HG02840 (cell line): ENCODE measurements at regions not wholly inside any gene's neighbourhood (a gene's known extent, or its start where the extent isn't known, plus 50 kb on each side); places are given as distances from the start of the nearest gene placed in this dataset.
"Not testable (repeated sequence)": the region's sequence is repeated elsewhere in the genome, so short reads cannot be mapped to it uniquely, and the experiment has no call there.

Experiments
- ATAC-seq: cut with Tn5 transposase; IDR thresholded peaks from one replicate; pipeline ENCODE4 v1.9.1; 2021; ENCODE audit warnings: mild to moderate bottlenecking, moderate library complexity, moderate number of reproducible peaks; ENCODE audit not compliant: unreplicated experiment, low FRiP score

DNA sequence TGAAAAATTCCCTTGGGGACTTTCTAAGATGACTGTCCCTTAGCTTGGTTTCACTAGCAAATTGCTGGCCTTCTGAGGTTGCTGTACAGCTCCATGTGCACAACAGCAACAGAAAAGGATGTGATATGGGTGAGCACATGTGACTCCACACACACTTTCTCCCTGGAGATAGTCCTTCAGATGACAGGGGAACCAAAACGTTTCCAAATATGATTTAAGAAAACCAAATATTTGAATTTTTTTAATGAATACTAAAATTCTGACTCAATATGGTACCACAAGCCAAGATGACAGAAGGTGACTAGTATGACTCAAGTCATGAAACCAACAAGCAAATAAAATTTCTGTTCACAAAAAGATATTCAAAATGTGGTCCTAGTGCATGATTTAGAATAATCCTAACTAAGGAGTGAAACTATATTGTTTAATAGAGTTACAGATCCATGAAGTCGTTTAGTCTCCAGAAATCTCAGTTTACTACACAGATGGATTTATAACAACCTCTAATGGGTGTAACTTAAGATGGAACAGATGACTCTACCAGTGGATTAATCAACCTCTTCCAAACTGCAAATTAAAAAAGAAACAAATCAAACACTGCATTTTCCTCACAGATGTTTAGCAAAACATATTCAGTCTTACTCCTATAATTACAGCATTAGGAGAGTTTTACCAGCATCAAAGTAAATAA, 144.8 kb upstream of the PIK3R1 start:
- peak; percentile 95 for ATAC-seq

DNA sequence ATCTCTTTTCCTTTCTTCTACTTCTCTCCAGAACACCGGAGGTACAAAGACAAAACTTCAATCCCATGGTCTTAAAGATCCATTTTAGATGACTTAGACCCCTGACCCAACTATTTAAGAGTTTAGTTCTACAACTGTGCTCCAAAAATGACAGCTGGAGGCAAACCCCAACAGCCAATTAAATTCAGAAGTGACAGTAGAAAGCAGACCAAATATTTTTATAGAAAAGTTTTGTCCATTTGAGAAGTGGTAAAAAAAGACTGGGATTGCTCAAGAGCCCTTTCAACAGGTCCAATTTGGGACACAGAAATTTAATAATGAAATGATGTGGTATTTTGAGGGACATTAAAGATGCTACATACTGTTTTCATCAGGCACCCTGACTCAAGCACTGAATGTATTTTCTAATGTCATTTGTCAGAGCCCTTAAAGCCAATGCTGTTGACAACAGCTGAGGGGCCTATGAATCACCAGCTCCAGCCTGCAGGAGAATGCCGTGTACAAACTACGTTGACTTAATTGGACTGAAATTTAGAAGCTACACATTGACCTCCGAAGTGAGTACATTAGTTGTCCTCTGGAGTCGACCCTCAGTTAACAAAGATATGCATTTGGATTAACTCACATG, 147.5 kb upstream of the PIK3R1 start:
- no peak for ATAC-seq

DNA sequence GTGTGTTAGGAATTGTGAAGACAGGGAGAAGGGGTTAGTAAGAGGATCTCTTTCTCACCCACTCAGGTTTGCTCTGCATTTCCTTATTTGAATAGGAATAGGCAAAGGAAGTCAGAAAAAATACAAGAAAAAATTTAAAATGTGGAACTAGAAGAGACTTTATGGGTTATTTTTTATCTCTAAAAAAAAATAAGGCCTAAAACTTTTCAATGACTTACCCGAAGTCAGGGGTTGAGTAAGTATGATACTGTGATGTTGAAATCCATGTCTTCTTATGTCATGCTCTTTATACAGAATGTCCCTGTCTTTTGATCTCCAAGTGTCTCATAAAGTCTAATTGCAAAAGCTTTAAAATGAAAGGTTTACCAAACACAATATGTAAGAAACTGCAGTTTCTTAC, 148.3 kb upstream of the PIK3R1 start:
- ATAC-seq: no peak

DNA sequence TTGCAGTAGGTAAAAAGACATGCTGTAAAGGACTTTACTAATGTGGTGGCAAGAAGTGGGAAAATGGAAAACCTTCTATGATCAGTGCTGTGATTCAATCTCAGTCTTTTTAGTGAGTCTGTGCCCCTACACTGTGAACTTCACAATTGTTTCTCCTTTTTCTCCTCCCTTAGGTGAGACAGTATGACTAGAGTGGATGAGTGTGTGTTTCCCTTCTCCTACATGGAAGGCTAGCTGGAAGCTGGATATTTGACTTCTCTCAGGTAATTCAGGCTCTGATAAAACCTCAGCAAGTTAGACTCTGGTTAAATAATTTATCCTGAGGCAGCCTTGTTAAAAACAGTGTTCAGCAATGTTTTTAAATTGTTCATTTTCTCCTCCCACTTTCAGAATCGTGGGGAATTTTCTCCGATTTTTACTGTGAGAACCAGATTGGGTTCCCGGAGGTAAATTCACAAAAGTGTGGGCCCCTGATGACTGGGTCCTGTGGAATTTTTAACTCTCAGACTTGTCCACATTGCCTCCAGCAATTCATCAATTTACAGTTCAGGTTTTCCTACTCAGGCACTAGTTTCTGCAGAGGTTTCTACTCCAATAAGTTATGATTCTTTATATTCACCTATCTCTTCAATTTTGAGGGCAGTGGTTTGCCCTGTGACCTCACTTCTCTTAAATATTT, 149.1 kb upstream of the PIK3R1 start:
- ATAC-seq: no peak

DNA sequence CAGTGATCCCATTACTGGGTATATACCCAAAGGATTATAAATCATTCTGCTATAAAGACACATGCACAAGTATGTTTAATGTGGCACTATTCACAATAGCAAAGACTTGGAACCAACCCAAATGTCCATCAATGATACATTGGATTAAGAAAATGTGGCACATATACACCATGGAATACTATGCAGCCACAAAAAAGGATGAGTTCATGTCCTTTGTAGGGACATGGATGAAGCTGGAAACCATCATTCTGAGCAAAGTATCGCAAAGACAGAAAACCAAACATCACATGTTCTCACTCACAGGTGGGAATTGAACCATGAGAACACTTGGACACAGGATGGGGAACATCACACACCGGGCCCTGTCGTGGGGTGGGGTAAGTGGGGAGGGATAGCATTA, 150.2 kb upstream of the PIK3R1 start:
- not testable (repeated sequence) for ATAC-seq

DNA sequence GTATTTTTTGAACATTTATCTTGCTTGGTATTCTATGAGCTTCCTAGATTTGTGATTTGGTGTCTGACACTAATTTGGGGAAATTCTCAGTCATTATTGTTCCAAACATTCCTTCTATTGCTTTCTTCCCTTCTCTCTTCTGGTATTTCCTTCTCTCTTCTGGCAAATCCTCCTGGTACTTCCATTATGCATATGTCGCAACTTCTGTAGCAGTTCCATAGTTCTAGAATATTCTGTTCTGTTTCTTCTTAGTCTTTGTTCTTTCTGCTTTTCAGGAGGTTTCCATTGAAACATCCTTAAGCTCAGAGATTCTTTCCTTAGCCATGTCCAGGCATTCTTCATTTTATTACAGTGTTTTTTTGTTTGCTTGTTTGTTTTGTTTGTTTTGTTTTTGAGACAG, 155.2 kb upstream of the PIK3R1 start:
- no peak for ATAC-seq

DNA sequence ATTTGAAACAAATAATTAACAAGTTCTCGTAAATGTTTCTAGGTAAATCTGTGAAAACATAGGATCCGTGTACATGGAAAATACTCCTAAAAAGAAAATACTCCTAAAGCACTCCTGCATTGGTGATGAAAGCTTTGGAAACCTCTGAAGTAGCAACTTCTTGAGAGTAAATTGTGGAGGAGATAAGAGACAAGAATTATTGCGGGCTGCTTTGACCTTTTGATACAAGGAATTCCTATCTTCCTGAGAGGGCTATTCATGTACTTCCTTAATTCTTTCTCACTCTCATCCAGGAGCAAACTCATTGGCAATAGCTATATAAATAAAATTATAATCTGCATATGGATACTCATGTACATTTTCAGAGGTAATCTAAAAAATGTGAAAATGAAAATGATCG, 158.4 kb upstream of the PIK3R1 start:
- ATAC-seq: no peak

DNA sequence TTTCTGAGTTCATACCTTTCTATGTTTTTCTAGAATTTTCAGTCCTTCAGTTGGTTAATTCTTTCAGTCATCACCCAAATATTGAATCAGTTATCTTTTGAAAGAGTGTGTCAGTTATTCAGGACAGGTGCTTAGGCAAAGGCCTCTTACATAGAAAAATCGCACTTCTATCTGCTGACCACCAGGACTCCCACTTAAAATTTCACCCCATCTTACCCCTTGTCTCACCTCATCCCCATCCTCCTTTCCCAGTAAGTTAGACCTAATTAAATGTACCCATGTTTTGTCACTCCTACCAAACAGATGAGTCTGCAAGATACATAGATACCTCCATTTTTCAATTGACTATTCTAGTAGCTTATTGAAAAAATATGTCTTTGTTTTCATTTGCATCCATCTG, 159.9 kb upstream of the PIK3R1 start:
- ATAC-seq: no peak

DNA sequence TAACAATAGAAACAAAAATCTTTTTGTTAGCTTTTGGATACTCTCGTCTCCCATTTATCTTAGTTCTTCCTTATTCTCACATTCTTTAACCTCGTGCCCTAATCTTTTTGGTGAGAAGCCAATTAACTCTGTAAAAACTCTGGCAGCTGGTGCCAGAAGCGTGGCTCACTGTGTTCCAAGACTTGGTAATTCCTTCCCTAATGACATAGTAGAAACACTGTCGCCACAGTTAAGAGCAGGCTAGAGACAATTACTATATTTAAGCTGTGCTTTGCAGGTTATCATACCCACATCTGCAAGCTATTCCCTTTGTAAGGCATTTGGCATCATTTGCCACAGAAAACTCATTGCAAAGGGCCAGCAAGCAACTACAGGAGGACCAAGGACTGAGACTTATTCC, 160.9 kb upstream of the PIK3R1 start:
- ATAC-seq: no peak

DNA sequence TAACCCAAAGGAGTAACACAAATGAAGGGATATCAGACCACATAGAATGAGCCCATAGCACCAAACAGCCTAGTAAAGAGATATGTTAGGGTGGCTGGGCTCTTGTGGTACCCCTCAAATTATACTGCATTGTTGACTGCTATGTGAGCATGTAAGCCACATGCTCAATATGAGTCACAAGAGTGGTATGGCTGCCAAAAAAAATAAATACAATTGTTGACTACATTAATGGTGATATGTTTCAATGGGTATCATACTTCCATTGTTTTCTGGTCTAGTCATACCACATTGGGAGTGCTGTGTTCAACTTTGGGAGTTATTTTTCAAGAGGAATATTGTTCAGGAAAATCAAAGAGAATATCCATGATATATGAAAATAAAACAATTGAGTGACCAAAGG, 162.4 kb upstream of the PIK3R1 start:
- ATAC-seq: no peak

DNA sequence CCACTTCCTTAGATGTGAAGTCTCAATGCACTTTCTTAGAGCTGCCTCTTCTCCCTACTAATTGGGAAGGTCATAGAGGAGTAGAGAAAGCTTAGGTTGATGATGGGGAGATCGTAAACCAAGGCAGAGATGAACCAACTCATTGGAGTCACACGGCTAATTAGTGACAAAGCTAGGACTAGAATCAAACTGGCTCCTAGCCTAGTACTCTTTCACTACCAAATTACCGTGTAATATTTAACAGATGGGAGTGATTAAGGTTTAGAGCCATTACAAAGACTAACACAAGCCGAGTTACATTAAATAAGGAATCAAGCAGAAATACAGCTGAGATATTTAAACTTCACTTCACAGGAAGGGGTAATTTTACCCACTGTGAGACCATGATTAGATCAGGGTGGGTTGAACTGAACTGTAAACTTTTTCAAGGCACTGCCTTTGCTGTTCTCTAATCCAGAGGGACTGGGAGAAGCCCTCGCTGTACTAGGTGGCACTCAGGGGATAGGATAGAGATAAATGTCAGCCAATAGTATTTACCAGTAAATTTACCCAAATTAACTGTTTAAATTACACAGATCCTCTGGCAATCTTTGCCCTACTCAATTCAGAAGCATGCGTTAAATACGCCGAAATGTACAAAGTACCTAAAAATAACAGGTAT, 166.4 kb upstream of the PIK3R1 start:
- ATAC-seq: no peak

DNA sequence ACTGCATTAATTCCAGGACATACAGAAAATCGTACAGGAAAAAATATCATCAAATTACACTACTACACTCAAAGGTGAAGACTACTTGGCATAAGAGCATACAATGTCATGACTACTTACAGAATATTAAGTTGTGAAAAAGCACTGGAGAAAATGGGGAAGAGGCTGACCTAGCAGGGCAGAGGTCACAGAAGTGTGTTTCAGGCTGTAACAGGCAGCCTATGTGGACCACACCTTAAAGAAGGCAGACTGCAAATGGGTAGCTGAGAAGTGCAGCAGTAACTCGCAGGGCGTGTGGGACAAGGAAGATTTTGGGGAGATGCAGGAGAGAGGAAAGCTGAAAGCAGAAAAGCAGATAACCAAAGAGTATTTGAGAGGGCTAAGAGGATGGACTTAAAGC, 167.0 kb upstream of the PIK3R1 start:
- no peak for ATAC-seq

DNA sequence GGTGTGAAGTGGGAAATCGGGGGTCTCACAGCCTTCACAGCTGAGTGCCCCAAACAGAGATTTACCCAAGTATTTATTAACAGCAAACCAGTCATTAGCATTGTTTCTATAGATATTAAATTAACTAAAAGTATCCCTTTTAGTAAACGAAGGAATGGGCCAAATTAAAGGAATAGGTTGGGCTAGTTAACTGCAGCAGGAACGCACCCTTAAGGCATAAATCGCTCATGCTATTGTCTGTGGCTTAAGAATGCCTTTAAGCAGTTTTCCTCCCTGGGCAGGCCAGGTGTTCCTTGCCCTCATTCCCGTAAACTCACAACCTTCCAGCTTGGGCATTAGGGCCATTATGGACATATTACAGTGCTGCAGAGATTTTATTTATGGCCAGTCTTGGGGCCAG, 167.5 kb upstream of the PIK3R1 start:
- ATAC-seq: not testable (repeated sequence)

DNA sequence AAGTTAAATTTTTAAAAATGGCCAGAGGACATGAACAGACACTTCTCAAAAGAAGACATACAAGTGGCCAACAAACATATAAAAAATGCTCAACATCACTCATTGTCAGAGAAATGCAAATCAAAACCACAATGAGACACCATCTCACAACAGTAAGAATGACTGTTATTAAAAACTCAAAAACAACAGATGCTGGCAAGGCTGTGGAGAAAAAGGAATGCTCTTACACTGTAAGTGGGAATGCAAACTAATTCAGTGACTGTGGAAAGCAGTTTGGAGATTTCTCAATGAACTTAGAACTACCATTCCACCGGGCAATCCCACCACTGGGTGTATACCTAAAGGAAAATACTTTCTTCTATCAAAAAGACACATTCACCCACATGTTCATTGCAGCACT, 168.5 kb upstream of the PIK3R1 start:
- no peak for ATAC-seq

DNA sequence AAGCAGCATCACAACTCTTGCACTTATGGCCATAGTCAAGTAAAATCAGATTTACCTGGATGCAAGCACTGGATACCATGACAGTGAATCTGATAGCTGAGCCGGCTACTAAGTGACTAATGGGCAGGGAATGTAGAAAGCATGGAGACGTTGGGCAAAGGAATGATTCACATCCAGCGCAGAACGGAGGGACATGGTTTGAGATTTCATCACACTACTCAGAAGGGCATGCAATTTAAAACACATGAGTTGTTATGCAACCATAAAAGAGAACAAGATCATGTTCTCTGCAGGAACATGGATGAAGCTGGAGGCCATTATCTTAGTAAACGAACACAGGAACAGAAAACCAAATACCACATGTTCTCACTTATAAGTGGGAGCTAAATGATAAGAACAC, 169.1 kb upstream of the PIK3R1 start:
- no peak for ATAC-seq

DNA sequence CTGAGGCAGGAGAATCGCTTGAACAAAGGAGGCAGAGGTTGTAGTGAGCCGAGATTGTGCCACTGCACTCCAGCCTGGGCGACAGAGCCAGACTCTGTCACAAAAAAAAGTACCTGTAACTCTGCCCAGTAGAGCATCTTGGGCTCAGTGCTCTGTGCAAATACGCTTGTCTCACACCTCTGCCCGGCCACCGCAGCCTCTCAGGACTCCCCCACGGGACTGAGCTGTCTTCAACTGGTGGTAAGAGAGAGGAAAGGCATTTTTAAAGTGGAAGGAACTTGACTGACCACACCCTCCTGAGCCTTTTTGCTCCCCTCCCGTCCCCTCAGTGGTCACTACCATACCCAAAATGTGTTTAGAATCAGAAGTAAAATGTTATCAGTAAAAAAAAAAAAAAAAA, 174.3 kb upstream of the PIK3R1 start:
- ATAC-seq: peak; percentile 95

DNA sequence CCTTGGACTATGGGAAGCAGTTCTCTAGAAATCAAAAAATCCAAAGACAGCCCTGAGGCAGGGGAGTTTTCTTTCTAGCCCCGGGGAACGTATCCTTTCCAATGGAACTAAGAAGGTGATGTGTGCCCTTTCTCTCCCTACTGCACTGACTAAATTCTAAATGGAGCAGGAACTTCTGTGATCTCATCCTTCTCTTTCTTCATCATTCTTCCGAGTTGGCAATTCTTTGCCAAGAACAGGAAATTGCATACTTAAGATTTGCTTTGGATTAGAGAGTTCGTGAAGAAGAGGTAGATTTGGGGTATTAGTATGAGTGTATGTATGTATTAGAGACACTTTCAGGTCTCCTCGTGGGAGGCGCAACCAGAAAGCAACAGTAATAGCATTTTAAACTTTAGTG, 178.0 kb upstream of the PIK3R1 start:
- ATAC-seq: no peak

DNA sequence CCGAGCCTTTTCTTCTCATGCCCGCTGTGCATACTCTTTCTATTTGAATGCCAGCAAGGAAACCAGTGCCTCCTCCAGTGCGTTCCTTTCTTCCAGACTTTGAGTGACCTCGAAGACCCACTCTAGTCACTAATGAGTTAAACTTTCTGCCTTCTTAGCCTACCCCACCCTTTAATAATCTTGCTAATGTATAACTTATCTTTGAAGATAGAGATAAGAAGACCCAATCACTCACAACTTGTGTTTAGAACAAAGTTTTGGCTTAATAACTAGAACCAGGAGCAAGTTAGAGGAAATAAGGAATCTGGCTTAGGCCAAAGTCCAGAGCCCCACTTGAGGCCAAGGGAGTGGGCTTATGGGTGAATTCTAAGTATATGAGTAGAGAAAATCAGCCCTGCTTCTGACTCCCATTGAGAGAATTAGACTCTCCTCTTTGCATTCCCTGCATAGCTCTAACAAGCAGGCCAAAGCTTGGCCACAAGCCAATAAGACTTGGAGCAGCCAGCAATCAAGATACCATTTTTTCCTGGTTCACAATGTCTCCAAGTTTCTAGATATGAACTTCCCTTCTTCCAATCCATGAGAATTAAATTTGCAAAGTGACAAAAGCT, 181.5 kb upstream of the PIK3R1 start:
- no peak for ATAC-seq

DNA sequence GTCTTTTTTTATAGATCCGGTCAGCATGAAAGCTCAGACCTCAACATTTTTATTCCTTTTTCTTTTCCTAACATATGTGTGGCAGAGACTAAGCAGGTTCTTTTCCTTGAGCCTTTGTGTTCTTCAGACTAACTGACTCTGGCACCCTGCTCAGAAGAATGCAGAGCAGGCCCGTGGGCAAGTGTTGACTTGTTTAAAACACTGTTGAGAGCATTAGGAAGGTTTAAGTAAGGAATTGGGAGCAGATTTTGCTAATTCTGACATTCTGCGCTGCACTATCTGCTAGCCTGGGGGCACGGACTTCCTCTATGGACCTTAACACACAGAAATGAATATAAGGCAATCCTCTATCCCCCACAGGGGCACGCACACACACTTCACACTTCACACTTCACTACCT, 182.5 kb upstream of the PIK3R1 start:
- ATAC-seq: no peak

DNA sequence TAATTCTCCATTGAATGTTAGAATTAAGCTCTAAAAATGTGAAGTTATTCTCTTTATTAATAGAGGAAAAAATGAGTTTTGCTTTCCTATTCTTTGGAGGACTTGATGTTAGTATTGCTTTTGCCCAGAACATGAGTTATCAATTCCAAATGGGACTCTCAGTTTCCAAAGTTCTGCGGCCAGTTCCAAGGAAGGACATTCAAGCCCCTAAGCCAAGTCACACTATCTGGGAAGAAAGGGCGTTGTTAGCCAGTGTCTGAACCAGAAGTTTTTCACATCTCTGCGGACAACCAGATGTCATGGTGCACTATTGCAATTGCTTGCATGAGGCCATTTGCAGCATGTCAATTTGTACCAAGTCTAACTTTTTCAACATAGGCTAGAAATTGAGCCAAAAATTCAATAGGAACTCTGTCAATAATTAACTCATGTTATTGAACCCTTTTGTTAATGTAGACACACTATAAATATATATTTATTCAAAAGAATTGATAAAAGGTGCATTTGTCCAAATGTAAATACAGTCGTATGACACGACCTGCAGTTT, 183.3 kb upstream of the PIK3R1 start:
- ATAC-seq: no peak
